NCI-H1417 treated with DMSO at 0.1 percent for 48 hours (cell line): ENCODE measurements at regions not wholly inside any gene's neighbourhood (a gene's known extent, or its start where the extent isn't known, plus 50 kb on each side); places are given as distances from the start of the nearest gene placed in this dataset.

Experiments
- DNase-seq: peaks from one replicate; lab custom pipeline; 2025; lab: John Stamatoyannopoulos, UW

DNA sequence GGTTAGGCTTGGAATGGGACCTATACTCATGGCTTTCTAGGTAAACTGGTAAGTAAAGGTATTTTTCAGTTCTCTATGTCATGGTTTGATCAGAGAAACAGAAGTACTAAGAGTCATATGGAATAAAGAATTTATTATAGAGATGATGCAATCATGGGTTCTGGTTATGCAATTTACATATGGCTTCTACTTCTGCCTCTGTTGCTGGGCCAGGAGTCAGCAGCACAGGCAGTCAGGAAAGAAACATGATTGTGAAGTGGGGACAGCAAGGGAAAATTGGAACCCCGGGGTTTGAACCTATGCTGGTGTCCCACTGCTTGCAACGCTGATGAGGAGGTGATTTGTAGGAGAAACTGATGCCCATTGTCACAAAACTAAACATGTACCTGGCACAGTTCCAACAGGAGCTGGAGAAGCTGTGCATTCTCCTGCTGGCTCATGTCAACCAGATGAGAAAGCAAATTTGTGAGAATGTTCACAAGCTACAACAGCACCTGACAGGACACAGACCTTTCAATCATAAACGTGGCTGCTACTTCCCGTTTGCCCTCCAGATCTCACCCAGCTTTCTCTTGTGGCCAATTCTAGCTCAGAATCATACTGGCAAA lies 887.1 kb downstream of the TFAP2A start:
- no peak for DNase-seq

DNA sequence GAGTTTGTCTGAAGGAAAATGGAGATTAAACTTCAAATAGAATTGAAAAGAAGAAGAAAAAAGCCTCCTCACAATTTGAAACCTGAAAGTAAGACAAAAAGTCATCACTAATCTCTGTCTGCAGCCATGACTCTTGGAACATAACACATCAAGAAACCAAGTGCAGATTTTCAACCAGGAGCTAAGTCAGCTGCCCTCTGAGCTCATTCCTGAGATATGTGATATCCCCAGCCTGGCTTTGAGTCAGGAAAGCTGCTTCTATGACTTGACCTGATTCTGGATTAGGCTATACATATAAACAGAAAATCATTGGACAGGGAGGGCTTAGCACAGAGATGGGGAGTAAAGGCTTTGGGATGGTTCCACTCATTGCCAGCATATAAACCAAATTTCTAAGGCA lies 891.4 kb downstream of the TFAP2A start:
- DNase-seq, result no peak

DNA sequence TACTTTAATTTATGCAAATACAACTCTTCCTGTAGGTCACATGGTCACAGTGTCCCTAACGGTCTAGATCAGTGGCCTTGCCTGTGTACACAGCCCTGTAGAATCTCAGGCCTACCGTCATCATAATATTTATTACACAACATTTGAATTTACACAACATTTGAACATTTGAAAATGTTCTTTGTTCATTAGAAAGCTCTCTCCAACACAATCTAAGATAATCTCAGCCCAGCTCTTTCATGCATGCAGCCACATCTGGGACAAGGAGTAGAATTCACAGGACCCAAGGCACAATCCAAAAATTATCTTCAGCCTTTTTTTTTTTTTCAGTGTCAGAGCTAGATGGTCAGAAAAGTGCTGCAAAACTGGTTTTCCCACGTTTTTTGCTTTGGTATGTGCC lies 892.8 kb downstream of the TFAP2A start:
- DNase-seq, result no peak

DNA sequence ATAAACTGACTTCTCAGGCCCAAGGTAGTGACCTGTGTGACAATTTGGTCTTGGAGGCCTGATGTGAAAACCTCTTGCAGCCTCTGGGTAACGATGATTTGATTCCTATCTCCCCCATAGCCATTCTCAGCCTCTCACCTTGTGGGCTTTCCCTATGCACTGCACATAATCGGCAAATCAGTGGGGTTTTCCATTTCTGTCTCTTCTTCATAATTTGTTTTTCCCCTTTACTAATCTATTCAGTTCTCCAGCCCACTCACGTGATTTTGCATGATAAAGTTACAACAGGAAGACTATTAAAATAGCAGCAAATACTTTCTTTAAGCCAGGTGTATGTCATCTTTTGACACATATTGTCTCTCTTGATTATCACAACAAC lies 893.7 kb downstream of the TFAP2A start:
- DNase-seq, result no peak

DNA sequence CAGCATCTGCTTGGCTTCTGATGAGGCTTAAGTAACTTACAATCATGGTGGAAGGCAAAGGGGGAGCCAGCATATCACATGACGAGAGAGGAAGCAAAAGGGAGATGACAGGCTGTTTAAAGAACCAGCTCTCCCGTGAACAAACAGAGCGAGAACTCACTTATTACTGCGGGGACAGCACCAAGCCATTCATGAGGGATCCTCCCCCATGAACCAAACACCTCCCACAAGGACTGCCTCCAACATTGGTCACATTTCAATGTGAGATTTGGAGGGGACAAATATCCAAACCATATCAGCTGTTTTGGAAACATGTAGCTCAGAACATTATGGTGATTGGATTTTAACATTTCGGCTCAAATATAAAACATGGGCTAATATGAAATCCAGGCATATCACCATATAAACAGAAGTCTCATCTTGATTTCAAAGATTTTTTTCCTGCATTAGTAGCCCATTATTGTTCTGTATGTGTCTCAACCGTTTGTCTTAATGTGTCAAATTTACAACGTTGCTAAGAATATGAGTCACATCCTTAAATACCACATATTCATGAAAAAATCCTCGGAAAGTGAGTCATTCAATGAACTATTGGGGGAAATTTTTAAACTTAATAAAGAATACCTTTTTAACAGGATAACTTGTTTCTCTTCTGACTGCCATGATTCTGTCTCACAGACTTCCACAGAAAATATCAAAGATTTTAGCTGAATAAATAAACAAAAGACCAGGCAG lies 894.3 kb downstream of the TFAP2A start:
- DNase-seq, result no peak

DNA sequence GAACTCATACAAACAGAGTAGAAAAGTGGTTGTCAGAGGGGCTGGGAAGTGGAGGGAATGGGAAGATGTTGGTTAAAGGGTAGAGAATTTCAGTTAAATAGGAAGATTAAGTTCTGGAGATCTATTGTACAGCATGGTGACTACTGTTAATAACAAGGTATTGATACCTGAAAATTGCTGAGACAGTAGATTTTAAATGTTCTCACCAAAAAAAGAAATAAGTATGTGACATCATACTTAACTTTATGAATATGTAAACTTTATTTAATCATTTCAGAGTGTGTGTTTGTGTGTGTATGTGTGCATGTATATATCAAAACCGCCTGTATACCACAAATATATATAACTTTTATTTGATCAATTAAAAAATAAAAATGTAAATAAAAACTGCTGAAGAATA lies 896.4 kb downstream of the TFAP2A start:
- DNase-seq, result no peak

DNA sequence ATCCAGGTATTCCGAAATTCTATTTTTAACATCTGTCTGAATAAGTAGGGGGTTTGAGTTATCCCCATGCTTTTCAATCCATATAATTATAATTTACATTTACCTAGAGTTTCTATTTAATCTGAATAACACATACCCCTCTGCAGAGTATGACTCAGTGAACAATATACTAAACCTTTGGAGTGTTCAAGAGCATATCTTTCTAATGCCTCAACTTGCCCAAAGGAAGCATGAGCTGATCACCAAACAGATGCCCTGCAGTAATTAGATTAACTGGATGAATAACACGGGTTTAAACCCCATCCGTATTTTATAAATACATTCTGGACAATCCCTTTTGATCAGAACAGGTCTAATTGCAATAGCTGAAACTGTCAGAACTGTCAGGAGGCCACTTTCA lies 897.1 kb downstream of the TFAP2A start:
- no peak for DNase-seq

DNA sequence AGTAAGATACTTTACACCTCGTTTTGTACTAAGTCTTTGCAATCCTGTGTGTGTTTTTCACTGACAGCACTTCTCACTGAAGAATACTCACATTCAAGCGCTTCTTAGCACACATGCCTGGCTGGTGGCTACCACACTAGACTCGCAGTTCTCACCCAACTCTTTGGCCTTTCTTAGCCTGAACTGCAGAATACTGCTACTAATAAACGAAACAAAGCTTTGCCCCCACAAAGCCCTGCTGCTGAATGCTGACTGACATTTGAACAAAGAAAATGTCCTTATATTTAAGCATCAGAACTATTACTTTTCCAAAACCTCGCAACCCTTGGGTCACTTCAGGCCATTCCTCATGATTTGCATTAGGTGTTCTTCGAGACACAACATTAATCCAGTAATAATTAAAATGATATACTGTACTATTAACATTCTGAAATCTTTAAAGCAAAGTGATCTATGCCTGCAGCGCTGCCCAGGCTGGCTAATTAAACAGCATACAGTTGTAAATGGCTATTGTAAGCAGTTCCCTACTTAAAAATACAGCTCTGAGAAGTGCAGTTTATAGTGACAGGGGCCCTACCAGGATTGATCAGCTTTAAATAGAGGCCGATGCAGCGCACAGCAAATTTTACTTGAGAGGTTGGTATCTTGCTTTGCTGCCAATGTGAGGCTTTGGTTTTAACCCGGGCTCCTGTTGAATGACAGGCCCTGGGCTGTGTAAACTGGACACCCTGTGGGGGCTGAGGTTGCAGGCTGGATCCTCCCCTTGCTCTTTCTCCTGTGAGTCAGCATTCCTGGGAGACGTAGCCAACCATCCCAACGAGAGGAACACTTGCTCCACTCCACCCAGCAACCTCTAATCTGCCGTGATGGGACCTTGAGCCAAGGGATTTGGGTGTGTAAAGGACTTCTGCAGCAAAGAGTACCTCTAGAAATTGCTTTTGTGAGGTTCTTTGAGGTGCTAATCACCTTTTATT lies 899.0 kb downstream of the TFAP2A start:
- DNase-seq, result no peak

DNA sequence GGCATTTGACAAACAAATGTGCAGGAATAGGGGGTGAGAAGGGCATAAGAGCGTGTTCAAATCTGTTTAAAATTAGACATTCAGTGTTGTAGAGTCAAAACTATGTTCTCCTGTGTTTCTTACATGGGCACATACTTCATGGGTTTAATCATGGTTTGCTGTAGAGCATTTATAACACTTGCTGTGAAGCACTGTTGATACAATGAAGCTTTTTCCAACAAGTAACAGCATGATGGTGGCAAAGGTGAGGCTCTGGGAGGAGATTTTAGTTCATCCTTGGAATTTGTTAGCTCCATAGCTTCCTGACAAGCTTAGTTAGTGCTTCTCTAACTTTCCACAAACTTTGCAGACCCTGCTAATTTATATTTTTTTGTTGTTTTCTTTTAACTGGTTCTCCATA lies 900.7 kb downstream of the TFAP2A start:
- no peak for DNase-seq

DNA sequence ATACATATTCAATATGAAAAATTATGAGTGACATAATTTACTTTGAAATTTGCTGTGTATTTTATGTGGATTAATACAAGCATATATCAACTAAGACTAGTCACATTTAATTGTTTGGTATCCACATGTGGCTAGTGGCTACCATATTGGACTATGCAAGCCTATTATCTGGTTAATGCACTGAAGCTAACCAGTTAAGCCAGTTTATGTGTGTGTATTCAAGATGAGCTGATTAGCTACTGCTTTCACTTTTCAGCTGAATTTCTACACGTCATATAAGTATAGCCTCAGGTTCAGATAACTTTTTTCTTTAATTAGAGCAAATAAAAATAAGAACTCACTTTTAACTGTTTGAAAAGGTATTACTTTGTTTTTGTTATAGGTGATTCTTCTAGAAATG lies 903.7 kb downstream of the TFAP2A start:
- no peak for DNase-seq

DNA sequence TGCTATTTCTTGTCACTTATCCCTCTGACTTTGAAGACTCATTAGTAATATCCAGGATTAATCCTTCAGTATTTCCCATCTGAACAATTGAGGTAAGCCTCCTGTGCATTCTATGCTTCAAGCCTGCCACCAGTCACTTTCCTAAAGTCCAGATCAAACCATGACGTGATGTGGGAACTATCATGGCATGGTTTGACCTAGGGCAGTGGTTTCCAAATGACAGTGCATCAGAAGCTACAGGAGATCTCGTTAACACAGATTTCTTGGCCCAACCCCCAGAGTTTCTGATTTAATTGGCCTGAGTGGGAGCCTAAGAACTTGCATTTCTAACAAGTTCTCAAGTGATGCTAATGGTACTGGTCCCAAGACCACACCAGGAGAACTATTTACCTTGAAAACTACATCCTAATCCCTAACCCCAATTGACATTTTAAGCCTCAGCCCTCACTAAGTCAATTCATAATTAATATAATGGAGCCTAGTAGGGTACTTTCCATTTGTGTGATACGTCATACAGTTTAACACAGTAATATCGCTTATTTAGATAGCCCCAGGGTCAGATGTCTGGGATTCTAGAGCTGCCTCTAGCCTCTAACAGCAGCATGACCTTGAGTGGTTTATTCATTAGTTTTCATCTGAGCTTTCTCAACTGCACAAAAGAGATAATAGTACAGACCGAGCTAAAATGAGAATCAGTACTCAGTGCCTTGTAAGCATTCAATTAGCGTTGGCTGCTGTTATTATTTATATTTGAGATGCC lies 907.6 kb downstream of the TFAP2A start:
- DNase-seq, result no peak

DNA sequence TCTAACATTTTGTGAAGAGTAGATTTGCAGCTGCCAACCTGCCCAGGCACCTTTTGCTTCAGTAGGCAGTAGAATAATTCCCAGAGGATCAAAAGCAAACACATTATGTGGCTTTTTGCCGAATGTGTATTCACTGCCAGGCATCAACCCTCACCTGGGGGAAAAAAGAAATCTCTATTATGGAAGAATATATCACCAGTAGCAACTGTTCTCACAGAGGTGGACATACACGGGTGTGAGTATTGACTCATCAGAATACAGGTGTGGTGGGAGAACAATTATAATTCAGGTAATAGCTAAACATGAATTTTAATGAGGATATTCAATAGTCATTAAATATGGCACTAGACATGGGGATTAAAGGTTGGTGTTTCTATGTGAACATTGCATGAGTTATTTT lies 910.7 kb downstream of the TFAP2A start:
- peak; percentile 35 for DNase-seq

DNA sequence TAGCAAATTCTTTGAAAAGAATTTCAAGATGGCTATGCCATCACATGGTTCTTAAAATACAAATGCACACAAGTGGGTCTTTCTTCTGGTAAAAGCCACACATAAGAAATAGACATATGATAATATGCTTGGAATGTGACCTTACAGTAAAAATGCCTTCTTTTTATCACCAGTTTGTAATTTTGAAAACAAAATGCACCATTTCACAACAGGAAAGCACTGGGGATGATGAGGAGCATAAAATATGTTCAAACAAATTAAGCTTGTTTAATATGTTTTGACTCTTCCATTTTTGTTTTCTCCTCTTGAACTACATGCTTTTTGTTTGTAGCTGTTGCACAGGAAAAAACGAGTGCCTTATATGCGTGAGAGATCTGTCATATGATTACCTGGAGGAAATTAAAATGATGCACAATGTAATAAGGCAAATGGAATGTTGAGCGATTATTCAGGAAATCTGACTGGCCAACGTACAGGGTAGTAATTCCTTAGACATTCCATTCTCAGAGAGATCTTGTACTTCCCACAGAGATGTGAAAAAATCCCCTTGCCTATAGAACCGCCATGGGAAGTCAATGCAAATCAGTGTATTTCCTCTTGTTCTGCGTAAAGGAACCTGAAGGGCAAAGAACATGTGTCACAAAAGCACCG lies 911.6 kb downstream of the TFAP2A start:
- DNase-seq, result no peak

DNA sequence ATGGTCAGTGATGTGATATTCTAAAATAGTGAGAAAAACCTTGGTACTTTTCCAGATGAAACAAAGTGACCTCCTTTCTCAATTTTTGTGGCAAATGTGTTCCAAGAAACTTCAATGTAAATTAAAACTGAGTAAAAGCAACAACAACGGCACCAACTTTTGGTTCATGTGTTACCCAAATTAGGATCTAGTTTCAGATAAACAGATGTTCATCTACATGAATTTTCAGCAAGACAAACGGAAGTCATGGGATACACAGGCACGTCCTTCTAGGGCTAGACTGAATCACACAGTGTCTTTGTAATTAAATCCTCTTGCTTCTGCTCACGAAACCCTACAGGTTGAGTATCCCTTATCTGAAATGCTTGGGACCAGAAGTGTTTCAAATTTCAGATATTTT lies 915.2 kb downstream of the TFAP2A start:
- no peak for DNase-seq

DNA sequence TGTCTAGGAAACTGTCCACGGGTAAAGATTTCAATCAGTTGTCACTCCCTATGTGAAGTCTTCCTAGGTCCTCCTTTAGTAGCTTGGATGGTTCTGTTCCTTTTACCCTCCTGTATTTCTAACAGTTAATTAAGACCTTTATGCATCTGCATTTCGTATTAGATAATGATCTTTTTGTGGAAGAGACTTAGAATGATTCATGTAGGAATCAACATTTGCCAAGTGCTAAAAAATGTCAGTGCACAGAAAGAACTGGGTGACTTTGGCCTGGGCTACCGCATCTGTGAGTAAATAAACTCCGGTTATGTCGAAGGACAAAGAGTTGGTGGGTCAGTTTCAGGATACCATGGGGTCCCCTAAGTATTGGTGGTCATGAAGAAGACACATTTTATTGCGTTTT lies 918.0 kb downstream of the TFAP2A start:
- DNase-seq, result no peak

DNA sequence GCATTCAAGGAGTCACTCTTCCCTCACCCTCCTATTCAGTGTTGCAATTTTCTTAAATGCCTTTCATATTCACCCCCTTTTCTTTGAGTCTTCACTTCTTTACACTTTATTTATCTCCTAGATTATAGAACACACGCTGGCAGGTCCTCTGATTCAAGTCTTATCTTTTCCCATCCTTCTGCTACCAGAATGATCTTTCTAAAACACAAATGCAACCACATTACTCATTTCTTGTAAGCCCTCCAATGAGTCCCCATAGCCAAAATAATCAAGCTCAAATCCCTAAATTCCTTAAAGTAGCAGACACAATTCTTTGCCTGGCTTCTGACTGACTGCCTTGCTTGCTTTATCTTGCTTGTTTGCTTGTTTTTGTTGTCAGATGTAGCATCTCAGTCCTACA lies 920.0 kb downstream of the TFAP2A start:
- DNase-seq, result no peak

DNA sequence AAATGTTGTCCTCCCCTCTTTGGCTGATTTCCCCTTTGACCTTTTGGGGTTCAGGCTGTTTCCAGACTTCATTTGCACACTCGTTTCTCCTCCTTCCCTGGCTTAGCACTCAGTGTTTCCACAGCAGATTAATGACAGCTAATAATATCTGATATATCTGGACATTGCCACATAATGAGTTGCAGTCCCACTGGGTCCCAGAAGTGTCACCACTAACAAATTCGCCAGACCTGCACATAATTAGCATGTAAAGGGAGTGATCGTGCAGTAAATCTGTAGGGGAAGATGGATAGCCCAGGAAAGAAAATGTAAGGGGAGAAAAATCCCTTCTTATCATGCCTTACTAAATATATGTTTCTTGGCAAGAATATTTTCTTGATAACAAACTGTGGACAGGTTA lies 922.1 kb downstream of the TFAP2A start:
- DNase-seq, result no peak

DNA sequence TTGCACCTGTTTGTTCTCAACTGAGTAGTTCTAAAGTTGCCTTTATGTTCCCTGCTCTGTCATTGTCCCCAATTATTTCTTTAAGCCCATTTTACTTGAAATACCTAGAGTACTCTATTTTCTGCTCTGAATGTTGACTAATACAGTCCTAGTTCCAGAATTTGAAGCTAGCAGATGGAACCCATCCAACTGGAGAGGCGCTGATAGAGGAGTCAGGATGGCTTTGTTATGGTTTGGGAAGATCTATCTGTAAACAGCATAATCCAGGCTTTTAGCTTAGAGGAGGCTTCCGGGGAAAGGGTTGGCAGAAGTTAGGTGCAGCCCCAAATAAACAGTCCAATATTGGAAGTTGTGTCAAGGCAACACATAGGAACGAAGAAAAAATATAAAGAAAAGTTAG lies 927.7 kb downstream of the TFAP2A start:
- no peak for DNase-seq

DNA sequence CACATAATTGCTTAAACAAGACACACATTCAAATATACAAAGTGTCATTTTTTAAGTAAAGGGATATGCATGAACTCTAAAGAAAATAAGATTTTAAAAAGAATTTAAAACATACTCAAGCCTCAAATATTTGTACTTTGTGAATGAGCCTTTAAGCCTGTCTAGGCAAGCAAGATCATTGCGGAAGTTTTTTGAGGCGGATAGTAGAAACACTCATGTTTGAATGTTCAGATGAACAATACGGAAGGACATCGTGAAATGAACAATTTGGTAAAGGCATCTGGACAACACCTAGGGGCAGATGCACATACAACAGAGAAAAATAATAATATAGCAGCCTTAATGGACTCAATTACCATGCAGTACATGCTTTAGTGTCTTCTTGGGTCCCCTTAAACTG lies 928.9 kb downstream of the TFAP2A start:
- DNase-seq, result no peak

DNA sequence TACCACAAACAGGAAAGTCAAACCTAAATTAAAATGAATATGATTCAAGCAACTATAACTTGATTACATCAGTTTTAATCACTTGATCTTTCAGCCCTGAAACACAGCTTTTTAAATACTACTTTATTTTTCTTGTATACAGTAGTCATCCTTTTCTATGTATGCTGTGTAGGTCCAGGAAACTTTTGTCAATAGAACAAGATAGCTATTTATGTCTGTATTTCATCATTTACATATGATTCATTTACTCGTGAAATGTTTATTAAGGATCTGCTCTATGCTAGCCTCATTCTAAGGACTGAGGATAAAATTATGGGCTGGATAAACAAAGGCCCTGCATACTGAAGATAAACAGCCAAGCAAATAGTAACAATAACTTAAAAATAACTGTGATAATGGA lies 930.2 kb downstream of the TFAP2A start:
- no peak for DNase-seq

DNA sequence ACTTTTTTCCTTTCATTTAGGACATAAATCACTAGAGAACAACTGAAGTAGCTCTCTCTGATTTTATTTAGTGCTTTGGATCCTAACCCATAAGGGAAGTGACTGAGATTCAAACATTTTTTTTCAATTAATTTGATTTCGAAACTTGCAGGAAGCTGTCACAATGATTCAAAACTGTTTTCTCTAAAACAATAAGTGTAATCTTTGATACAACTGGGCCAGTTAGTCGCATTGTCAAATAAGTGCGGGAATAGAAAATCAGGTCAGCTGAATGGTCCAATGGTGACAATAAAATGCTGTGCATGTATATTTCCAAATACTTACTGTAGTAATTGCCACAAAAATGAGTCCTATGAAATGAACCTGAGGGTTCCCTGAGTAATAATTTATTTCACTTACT lies 930.8 kb downstream of the TFAP2A start:
- DNase-seq, result no peak
